ENCODE measurements at regions not wholly inside any gene's neighbourhood (a gene's known extent, or its start where the extent isn't known, plus 50 kb on each side); places are given as distances from the start of the nearest gene placed in this dataset.
"Not testable (repeated sequence)": the region's sequence is repeated elsewhere in the genome, so short reads cannot be mapped to it uniquely, and the experiment has no call there.

GRCh38 chr5:154702477-154702876 is 52.7 kb upstream of the LARP1 start:
- DNase-seq (ENCODE audit: low spot score), result no peak

GRCh38 chr5:154701725-154702124 is 53.5 kb upstream of the LARP1 start:
- DNase-seq (ENCODE audit: low spot score), result not testable (repeated sequence)

GRCh38 chr5:154701181-154701580 is 54.0 kb upstream of the LARP1 start:
- DNase-seq (ENCODE audit: low spot score), result no peak

GRCh38 chr5:154700289-154700928 is 54.8 kb upstream of the LARP1 start:
- not testable (repeated sequence) for DNase-seq (ENCODE audit: low spot score)

DNA sequence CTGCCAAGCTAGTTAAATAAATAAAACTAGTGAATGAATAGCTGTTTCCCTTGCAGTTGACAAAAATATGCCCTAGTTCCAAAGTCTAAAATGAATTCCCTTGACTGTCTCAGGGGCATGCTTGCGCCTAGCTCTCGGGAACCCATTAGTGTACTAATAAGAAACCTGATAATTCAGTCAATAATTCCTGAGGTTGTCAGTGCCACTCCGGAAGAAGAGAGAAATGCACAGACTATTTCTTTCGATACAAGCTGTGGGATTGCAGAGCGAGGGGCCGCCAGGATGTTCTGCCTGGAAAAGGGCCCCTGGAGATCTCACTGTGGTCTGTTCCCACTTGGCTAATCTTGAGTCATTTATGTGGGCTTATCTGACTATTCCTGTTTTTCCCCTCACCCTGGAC is 56.4 kb upstream of the LARP1 start:
- no peak for DNase-seq (ENCODE audit: low spot score)

DNA sequence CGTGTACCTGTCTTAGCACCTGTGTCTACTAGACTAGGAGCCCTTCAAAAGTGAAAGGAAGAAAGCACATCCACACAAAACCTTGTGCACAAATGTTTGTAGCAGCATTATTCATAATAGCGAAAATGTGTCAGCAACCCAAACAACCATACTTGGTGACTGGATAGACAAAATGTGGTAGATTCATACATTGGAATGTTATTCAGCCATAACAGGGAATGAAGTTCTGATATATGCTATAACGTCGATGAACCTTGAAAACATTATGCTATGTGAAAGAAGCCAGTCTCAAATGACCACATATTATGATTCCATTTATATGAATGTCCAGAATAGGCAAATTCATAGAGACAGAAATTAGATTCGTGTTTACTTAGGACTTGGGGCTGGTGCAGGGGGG is 57.8 kb upstream of the LARP1 start:
- DNase-seq (ENCODE audit: low spot score), result no peak

- no peak for DNase-seq (ENCODE audit: low spot score)
Measured at GRCh38 chr5:154696891-154697290, 58.3 kb upstream of the LARP1 start.

DNA sequence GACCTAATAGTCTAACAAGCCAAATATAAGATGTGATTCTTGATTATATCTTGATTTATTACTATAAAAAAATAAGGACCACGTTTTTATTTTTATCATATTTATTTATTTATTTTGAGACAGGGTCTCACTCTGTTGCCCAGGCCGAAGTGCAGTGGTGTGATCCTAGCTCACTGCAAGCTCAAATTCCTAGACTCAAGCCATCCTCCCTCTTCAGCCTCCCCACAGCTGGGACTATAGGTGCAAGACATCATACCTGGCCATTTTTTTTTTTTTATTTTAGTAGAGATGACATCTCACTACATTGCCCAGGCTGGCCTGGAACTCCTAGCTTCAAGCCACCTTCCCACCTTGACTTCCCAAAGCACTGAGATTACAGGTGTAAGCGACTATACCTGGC is 61.0 kb upstream of the LARP1 start:
- DNase-seq (ENCODE audit: low spot score), result no peak

GRCh38 chr5:154690488-154690887 is 64.7 kb upstream of the LARP1 start:
- DNase-seq (ENCODE audit: low spot score), result no peak

DNA sequence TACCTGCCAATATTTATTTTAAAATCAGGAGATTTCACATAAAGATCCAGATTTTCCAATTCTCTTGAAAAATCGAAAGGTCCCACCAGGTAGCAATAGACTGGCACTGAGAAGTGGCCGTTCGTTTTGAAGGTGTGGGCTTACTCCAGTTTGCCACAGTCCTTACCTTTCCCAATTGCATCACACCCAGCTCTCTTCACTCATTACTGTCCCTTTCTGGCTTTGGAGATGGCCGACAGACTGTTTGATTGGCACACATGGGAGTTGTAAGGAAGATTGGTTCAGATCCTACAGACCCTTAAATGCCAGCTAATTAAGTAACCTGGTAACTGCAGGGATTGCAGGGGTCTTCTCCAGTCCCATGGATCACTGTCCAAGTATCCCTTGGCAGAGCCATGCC is 68.7 kb upstream of the LARP1 start:
- no peak for DNase-seq (ENCODE audit: low spot score)

DNA sequence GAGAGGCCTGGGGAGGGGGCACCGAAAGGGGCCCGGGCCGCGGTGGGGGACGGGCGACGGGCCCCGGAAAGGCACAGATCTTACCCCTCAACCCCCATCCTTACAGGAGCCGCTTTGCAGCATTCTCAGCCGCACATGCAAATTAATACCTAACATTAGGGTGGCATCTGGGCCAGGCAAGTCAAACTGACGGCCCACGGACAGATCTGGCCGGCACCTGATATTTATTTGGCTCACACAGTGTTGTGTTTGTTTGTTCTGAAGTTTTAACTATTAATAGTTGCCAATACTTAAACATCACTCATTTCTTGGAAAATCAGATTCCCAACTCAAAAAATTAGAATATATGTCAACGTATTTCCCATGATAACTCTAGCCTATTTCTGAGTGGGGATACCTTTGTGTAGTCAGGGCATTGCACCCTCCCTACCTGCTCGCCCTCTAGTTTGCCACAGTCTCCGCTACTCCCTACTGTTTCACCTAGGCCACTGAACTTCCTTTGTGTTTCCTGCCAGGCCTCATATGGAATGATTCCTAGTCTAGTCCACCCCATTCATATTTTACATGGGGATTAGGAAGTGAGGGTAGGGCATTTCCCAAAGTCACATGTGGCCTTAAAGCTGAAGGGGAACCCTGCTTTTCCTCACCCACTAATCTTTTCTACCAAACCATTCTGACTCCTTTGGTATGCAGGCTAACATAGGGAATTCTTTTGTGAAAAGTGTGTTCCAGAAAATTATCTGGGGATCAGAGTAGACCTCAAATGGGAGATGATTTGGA is 71.9 kb upstream of the LARP1 start:
- DNase-seq (ENCODE audit: low spot score), result no peak

DNA sequence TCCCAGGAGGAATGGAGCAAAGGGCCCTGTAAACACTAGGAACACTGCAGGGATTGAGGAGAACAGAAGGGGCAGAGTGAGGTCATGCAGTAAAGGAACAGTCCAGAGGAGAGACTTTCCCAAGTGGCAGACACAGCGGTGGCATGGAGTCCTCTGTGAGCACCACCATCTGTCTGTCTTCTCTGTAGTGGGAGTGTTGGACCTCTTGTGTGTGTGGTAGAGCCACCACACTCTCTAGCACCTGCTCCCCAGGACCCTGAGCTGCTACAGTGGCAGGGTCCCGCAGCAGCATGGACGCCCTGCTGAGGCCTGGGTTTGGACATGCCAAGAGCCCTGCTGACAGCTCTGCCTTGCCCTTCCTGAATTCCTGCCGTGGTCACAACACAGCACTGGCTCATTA is 75.7 kb upstream of the LARP1 start:
- no peak for DNase-seq (ENCODE audit: low spot score)

- no peak for DNase-seq (ENCODE audit: low spot score)
Measured at GRCh38 chr5:154677921-154678320, 77.3 kb upstream of the LARP1 start.

GRCh38 chr5:154676508-154676907 is 78.7 kb upstream of the LARP1 start:
- DNase-seq (ENCODE audit: low spot score), result no peak

DNA sequence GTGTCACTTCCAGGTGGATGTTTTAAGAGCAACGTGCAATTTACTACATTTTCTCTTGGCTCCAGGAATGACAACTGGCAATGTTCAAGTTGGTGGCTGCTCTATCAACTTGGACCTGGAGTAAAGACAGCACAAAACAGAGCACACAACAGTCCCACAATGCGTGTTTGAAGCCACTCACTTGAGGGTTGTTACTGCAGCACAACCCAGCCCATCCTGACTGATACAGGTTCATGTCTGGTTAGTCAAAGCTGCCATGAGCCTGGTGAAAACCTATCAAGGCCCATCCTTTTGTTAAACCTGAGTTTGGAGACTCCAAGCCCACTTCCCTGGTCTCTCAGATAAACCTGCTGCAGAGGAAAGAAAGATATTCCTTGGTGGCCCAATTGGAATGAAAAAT is 81.1 kb upstream of the LARP1 start:
- DNase-seq (ENCODE audit: low spot score), result no peak

- no peak for DNase-seq (ENCODE audit: low spot score)
Measured at GRCh38 chr5:154673506-154673905, 81.7 kb upstream of the LARP1 start.

DNA sequence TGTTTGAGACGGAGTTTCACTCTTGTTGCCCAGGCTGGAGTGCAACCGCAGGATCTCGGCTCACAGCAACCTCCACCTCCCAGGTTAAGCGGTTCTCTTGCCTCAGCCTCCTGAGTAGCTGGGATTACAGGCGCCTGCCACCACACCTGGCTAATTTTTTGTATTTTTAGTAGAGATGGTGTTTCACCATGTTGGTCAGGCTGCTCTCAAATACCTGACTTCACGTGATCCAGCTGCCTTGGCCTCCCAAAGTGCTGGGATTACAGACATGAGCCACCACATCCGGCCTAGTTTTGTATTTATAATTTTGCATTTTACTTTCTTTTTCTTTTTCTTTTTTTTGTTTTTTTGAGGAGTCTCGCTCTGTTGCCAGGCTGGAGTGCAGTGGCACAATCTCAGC is 85.3 kb upstream of the LARP1 start:
- DNase-seq (ENCODE audit: low spot score), result not testable (repeated sequence)

DNA sequence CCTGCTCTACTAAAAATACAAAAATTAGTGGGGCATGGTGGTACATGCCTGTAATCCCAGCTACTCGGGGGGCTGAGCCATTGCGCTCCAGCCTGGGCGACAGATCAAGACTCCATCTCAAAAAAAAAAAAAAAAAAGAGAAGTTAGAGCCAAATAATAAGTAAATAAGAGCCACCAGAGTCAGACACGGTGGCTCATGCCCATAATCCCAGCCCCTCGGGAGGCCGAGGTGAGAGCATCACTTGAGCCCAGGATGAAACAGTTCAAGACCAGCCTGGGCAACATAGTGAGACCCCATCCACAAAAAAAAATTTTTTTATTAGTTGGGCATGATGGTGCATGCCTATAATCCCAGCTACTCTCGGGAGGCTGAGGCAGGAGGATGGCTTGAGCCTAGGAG is 85.8 kb upstream of the LARP1 start:
- no peak for DNase-seq (ENCODE audit: low spot score)

DNA sequence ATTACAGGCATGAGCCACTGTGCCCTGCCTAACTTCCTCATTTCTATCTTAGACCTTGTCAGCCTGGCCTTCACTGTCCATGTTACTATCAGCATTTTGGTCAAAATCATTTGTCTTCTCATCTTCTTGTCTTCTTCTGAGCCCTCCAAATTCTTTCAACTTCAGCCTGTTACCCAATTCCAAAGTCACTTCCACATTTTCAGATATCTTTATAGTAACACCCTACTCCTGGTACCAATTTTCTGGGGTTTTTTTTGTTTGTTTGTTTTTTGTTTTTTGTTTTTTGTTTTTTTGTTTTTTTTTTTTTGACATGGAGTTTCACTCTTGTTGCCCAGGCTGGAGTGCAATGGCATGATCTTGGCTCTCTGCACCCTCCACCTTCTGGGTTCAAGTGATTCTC is 90.3 kb upstream of the LARP1 start:
- DNase-seq (ENCODE audit: low spot score), result no peak

- no peak for DNase-seq (ENCODE audit: low spot score)
Measured at GRCh38 chr5:154663424-154663823, 91.8 kb upstream of the LARP1 start.

GRCh38 chr5:154654486-154655371 is 100.4 kb upstream of the LARP1 start:
- DNase-seq (ENCODE audit: low spot score), result no peak

DNA sequence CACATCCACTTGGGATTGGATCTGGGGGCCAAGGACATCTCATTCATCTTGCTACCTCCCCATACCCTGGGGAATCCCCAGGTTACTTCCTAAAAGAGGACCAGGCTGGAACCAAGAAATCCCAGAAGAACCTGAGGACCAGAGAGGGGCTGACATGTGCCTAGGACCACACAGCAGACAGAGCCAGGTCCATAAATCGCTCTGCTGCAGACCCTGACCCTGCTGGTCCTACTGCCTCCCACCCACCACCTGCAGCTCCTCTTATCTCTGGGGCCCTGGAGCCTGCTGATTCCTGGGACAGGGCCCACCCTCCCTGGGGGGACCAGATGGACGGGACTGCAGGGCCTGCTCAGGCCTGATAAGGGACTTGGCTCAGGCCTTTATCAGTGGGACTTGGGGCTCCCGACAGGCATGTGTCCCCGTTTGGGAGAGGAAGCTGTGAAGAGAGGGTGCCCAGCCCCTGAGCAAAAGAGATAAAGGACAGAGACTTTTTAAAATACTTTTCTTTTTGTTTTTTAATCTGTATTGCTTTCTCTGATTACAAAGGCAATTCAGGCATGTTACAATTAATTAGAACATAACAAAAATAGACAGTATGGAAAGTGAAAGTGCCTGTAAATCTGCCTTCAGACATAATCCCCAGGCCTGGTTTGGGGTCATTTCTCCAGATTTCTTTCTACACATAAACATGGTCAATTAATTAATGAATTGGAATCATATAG is 101.3 kb upstream of the LARP1 start:
- DNase-seq (ENCODE audit: low spot score), result no peak
